Neural progenitor cell (in vitro differentiated cells): ENCODE measurements at regions not wholly inside any gene's neighbourhood (a gene's known extent, or its start where the extent isn't known, plus 50 kb on each side); places are given as distances from the start of the nearest gene placed in this dataset.
A peak's percentile ranks its signal among the peaks of the same experiment; 100 is the strongest.

ENCODE experiments used
- DNase-seq: peaks from one replicate; pipeline ENCODE4 v3.0.0-alpha.2; 2016; ENCODE audit warnings: low spot score
- H2AFZ ChIP-seq: fragments of 200-600 bp; sonication (generic); replicated peaks from 2 replicates; pipeline ENCODE4 v1.6.1; 2016; ENCODE audit warnings: antibody characterized with exemption
- H3F3A ChIP-seq: fragments of 200-600 bp; sonication (generic); 2 replicates; pipeline ENCODE4 v1.6.1; 2016; ENCODE audit warnings: antibody characterized with exemption, low read depth
- H3K27ac ChIP-seq: fragments of 200-600 bp; sonication (generic); 2 replicates; pipeline ENCODE4 v1.5.1; 2016; ENCODE audit warnings: mild to moderate bottlenecking
- H3K27me3 ChIP-seq: fragments of 200-600 bp; sonication (generic); 2 replicates; pipeline ENCODE4 v1.6.1; 2016; ENCODE audit warnings: mild to moderate bottlenecking, moderate library complexity
- H3K36me3 ChIP-seq: fragments of 200-600 bp; sonication (generic); 2 replicates; pipeline ENCODE4 v1.5.1; 2016
- H3K4me1 ChIP-seq: fragments of 200-600 bp; sonication (generic); 2 replicates; pipeline ENCODE4 v1.6.1; 2016; ENCODE audit warnings: mixed run types
- H3K4me2 ChIP-seq: fragments of 200-600 bp; sonication (generic); 2 replicates; pipeline ENCODE4 v1.6.1; 2016
- H3K4me3 ChIP-seq: fragments of 200-600 bp; sonication (generic); 2 replicates; pipeline ENCODE4 v1.5.1; 2016
- H3K79me2 ChIP-seq: fragments of 200-600 bp; sonication (generic); 2 replicates; pipeline ENCODE4 v1.6.1; 2016; ENCODE audit warnings: low read depth
- H3K9ac ChIP-seq: fragments of 200-600 bp; sonication (generic); 2 replicates; pipeline ENCODE4 v1.6.1; 2016
- H3K9me3 ChIP-seq: fragments of 200-600 bp; sonication (generic); 2 replicates; pipeline ENCODE4 v1.5.1; 2016; ENCODE audit warnings: low read depth
- H4K20me1 ChIP-seq: fragments of 200-600 bp; sonication (generic); 2 replicates; pipeline ENCODE4 v1.6.1; 2016; ENCODE audit warnings: low read depth
- H3K27ac Mint-ChIP-seq: 3 replicates; pipeline ENCODE4 v1.8.0; 2021; ENCODE audit warnings: mixed read lengths
- H3K27me3 Mint-ChIP-seq: 2 replicates; pipeline ENCODE4 v1.8.0; 2022; ENCODE audit warnings: low read depth, mild to moderate bottlenecking, inconsistent platforms, moderate library complexity, mixed read lengths; ENCODE audit not compliant: insufficient read depth
- H3K36me3 Mint-ChIP-seq: 3 replicates; pipeline ENCODE4 v1.8.0; 2021; ENCODE audit warnings: mixed read lengths
- H3K4me1 Mint-ChIP-seq: 3 replicates; pipeline ENCODE4 v1.8.0; 2021; ENCODE audit warnings: mixed read lengths
- H3K4me3 Mint-ChIP-seq: 3 replicates; pipeline ENCODE4 v1.8.0; 2021; ENCODE audit warnings: mild to moderate bottlenecking, moderate library complexity, mixed read lengths
- H3K9me3 Mint-ChIP-seq: 3 replicates; pipeline ENCODE4 v1.8.0; 2020; ENCODE audit warnings: mixed read lengths
- CTCF ChIP-seq: fragments of 200-600 bp; sonication (generic); IDR thresholded peaks from 2 replicates; pipeline ENCODE4 v1.5.1; 2017; ENCODE audit warnings: antibody characterized with exemption, mild to moderate bottlenecking
- EZH2 ChIP-seq: fragments of 200-600 bp; sonication (generic); IDR thresholded peaks from 2 replicates; pipeline ENCODE4 v1.6.1; 2017; ENCODE audit warnings: antibody characterized with exemption, mild to moderate bottlenecking, moderate library complexity
- EZH2phosphoT487 ChIP-seq: fragments of 200-600 bp; sonication (generic); IDR thresholded peaks from 2 replicates; pipeline ENCODE4 v1.6.1; 2017; ENCODE audit warnings: antibody characterized with exemption

GRCh38 chr5:167923396-167923795, 368.0 kb upstream of the WWC1 start:
- Histone ChIP-seq H3K36me3 (no peaks in the 10 kb centered on the region), H3K4me3 (no peak overlapping the region), H3K4me1 (peaks cover 13% of the 10 kb centered on the region), H3K79me2 (no peaks in the 10 kb centered on the region), H4K20me1 (no peaks in the 10 kb centered on the region), H3K27me3 (no peaks in the 10 kb centered on the region), H3F3A (no peaks in the 10 kb centered on the region), H3K27ac (no peak overlapping the region), H3K9me3 (no peaks in the 10 kb centered on the region), H3K9ac (no peak overlapping the region), H2AFZ (no peak overlapping the region), H3K4me2 (no peak overlapping the region)
- no peak for TF ChIP-seq EZH2
- TF ChIP-seq EZH2phosphoT487: no peak
- no peak for TF ChIP-seq CTCF
- Mint-ChIP-seq H3K27ac (peak overlapping the region; percentile 19), H3K9me3 (peaks cover 11% of the 10 kb centered on the region), H3K4me1 (peaks cover 16% of the 10 kb centered on the region), H3K27me3 (peaks cover 2% of the 10 kb centered on the region), H3K4me3 (no peak overlapping the region), H3K36me3 (peaks cover 11% of the 10 kb centered on the region)
- DNase-seq: no peak

- Mint-ChIP-seq H3K36me3 (peaks cover 6% of the 10 kb centered on the region), H3K27ac (no peak overlapping the region), H3K9me3 (peaks cover 14% of the 10 kb centered on the region), H3K27me3 (peaks cover 2% of the 10 kb centered on the region), H3K4me3 (no peak overlapping the region), H3K4me1 (peaks cover 2% of the 10 kb centered on the region)
- Histone ChIP-seq H3K9me3 (no peaks in the 10 kb centered on the region), H3K9ac (no peak overlapping the region), H3K27ac (no peak overlapping the region), H4K20me1 (no peaks in the 10 kb centered on the region), H3K4me1 (no peaks in the 10 kb centered on the region), H2AFZ (no peak overlapping the region), H3K4me3 (no peak overlapping the region), H3K27me3 (no peaks in the 10 kb centered on the region), H3K36me3 (no peaks in the 10 kb centered on the region), H3K79me2 (no peaks in the 10 kb centered on the region), H3F3A (no peaks in the 10 kb centered on the region), H3K4me2 (no peak overlapping the region)
- DNase-seq: no peak
- TF ChIP-seq EZH2 (no peak), CTCF (no peak), EZH2phosphoT487 (no peak)
Measured at GRCh38 chr5:167929841-167930240, 361.6 kb upstream of the WWC1 start.

GRCh38 chr5:167934551-167934971, 356.9 kb upstream of the WWC1 start:
- no peak for DNase-seq
- Histone ChIP-seq H3K27me3 (no peaks in the 10 kb centered on the region), H3K4me2 (no peak overlapping the region), H3K27ac (no peak overlapping the region), H3K4me3 (no peak overlapping the region), H3K36me3 (no peaks in the 10 kb centered on the region), H4K20me1 (no peaks in the 10 kb centered on the region), H3K4me1 (no peaks in the 10 kb centered on the region), H3K79me2 (no peaks in the 10 kb centered on the region), H3K9ac (no peak overlapping the region), H2AFZ (no peak overlapping the region), H3K9me3 (no peaks in the 10 kb centered on the region), H3F3A (no peaks in the 10 kb centered on the region)
- Mint-ChIP-seq H3K4me3 (no peak overlapping the region), H3K4me1 (peaks cover 3% of the 10 kb centered on the region), H3K27me3 (peaks cover 2% of the 10 kb centered on the region), H3K27ac (no peak overlapping the region), H3K36me3 (peaks cover 5% of the 10 kb centered on the region), H3K9me3 (no peaks in the 10 kb centered on the region)
- TF ChIP-seq CTCF (no peak), EZH2phosphoT487 (no peak), EZH2 (no peak)
